ENCODE measurements at regions not wholly inside any gene's neighbourhood (a gene's known extent, or its start where the extent isn't known, plus 50 kb on each side); places are given as distances from the start of the nearest gene placed in this dataset.

- TF ChIP-seq KDM5A (IDR thresholded peaks at IDR 0.05; ENCODE audit: borderline replicate concordance, low read length) (no peak), SMAD1 (CRISPR knock-in tag; IDR thresholded peaks at IDR 0.05; ENCODE audit: borderline replicate concordance, low read depth) (no peak)
Measured at GRCh38 chr3:139251529-139251928, 92.3 kb upstream of the MRPS22 start.
